ENCODE measurements at regions not wholly inside any gene's neighbourhood (a gene's known extent, or its start where the extent isn't known, plus 50 kb on each side); places are given as distances from the start of the nearest gene placed in this dataset.

DNA sequence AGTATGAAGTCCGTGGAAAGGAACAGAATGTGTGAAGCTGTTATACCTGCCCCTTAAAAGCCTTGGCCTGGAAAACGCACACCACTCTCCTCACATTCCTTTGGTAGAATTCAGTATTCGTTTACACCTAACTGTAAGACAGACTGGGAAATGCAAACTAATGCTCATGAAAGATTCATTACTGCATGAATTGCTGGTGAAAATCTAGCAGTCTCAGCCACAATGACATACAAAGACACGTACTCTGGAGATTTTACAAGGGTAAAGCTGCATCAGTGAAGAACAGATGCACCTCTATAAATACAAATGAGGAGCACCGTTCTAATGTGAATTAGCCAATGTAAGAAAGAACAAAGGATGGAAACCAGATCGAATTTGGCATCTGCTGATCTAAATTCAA lies 2051.3 kb downstream of the PCDH7 start:
- no peaks in the 10 kb centered on the region for H3K27me3 ChIP-seq (replicated peaks in 2 of 5; ENCODE audit: control insufficient read depth in 4 of 5, insufficient read depth in 5 of 5, low read length in 4 of 5)
- CTCF ChIA-PET, result interaction anchor here (1.5 kb wide), 1 partner anchor 10 kb away, joined by 4 read pairs; no protein-coding TSS in a partner anchor
- no peaks in the 10 kb centered on the region for H3K4me1 ChIP-seq (ENCODE audit: control extremely low read depth in 1 of 4, control insufficient read depth in 4 of 4, insufficient read depth in 4 of 4, low read length in 3 of 4)
- POLR2A ChIA-PET, result no interaction called here
- H3K27ac ChIP-seq (ENCODE audit: insufficient read depth in 1 of 2, low read depth in 1 of 2, low read length in 2 of 2, poor library complexity in 1 of 2, severe bottlenecking in 2 of 2), result no peak overlapping the region
- H3K4me3 ChIP-seq (ENCODE audit: control insufficient read depth in 1 of 7, extremely low read depth in 1 of 7, insufficient read depth in 4 of 7, low read depth in 2 of 7, low read length in 6 of 7), result no peak overlapping the region
- WGBS (ENCODE audit: insufficient coverage), result 100% methylated on average over 4 of the region's 6 CpGs
- no peak for DNase-seq
- no peaks in the 10 kb centered on the region for H3K36me3 ChIP-seq (ENCODE audit: control insufficient read depth in 4 of 4, insufficient read depth in 4 of 4, low read length in 3 of 4)
- H3K9me3 ChIP-seq (ENCODE audit: control extremely low read depth in 1 of 5, control insufficient read depth in 4 of 5, insufficient read depth in 2 of 5, low read depth in 1 of 5, low read length in 4 of 5), result no peaks in the 10 kb centered on the region

DNA sequence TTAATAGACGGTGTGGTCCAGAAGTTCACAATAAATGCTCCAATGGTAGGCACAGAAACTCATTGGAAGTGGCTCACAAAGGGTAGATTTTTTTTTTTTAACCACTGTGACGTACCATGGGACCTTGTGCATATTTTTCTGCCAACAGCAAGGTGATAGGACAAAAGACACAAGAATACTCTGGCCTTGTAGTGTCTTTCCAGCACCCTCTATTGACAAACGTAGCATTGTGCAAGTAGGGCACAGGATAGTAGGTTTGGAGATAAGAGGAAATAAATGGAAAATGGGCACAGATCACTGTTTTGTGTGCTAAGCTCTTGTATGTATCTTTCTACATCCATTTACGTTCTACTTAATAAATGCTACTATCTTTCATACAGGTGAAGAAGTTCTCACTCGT lies 2054.9 kb downstream of the PCDH7 start:
- no peaks in the 10 kb centered on the region for H3K4me1 ChIP-seq (ENCODE audit: control extremely low read depth in 1 of 4, control insufficient read depth in 4 of 4, insufficient read depth in 4 of 4, low read length in 3 of 4)
- POLR2A ChIA-PET, result no interaction called here
- H3K27ac ChIP-seq (ENCODE audit: insufficient read depth in 1 of 2, low read depth in 1 of 2, low read length in 2 of 2, poor library complexity in 1 of 2, severe bottlenecking in 2 of 2), result no peak overlapping the region
- no peak overlapping the region for H3K4me3 ChIP-seq (ENCODE audit: control insufficient read depth in 1 of 7, extremely low read depth in 1 of 7, insufficient read depth in 4 of 7, low read depth in 2 of 7, low read length in 6 of 7)
- 64% methylated on average over 2 of the region's 5 CpGs for WGBS (ENCODE audit: insufficient coverage)
- H3K9me3 ChIP-seq (ENCODE audit: control extremely low read depth in 1 of 5, control insufficient read depth in 4 of 5, insufficient read depth in 2 of 5, low read depth in 1 of 5, low read length in 4 of 5), result no peaks in the 10 kb centered on the region
- peak; percentile 5 to 45 (median 45) for DNase-seq
- H3K36me3 ChIP-seq (ENCODE audit: control insufficient read depth in 4 of 4, insufficient read depth in 4 of 4, low read length in 3 of 4), result no peaks in the 10 kb centered on the region
- no peaks in the 10 kb centered on the region for H3K27me3 ChIP-seq (replicated peaks in 2 of 5; ENCODE audit: control insufficient read depth in 4 of 5, insufficient read depth in 5 of 5, low read length in 4 of 5)
- CTCF ChIA-PET, result interaction anchor here (0.7 to 3.0 kb wide), 4 partner anchors 21 to 312 kb away, joined by 3 to 18 read pairs (median 4); no protein-coding TSS in a partner anchor

DNA sequence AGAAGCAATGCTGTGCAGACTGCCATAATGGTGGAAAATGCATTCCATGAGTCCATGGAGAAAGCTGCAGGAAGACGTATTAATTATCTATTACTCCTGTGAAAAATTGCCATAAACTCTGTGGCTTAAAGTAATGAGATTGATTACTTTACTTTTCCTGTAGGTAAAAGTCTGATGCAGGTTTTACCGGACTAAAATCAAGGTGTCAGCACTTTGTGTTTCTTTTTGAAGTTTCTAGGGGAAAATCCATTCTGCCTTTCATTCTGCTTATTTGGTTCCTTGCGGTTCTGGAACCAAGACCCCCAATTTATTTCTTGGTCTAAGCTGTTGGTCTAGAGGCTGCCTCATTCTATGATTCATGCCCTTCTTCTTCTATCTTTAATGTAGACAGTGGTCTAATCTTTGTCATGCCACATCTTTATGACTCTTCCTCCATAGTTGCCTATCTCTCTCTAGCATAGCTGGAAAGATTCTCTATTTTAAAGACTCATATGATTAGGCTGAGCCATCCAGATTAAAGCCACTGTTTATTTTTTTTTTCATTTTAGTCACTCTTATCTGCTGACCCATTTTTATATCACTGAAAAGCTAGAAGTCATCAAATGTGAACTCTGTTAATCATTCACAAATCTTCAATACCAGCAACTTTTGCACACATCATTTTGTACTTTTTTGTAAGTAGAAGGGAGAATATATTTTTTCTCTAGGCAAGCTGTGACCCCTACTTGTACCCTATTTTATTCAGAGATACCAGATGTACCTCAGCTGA lies 2056.4 kb downstream of the PCDH7 start:
- CTCF ChIA-PET, result interaction anchor here (2.0 to 3.0 kb wide), 2 partner anchors 20 to 314 kb away, joined by 4 to 18 read pairs; no protein-coding TSS in a partner anchor
- Histone ChIP-seq H3K27me3 (replicated peaks in 2 of 5; ENCODE audit: control insufficient read depth in 4 of 5, insufficient read depth in 5 of 5, low read length in 4 of 5) (no peaks in the 10 kb centered on the region), H3K36me3 (ENCODE audit: control insufficient read depth in 4 of 4, insufficient read depth in 4 of 4, low read length in 3 of 4) (no peaks in the 10 kb centered on the region), H3K4me3 (ENCODE audit: control insufficient read depth in 1 of 7, extremely low read depth in 1 of 7, insufficient read depth in 4 of 7, low read depth in 2 of 7, low read length in 6 of 7) (no peak overlapping the region), H3K9me3 (ENCODE audit: control extremely low read depth in 1 of 5, control insufficient read depth in 4 of 5, insufficient read depth in 2 of 5, low read depth in 1 of 5, low read length in 4 of 5) (no peaks in the 10 kb centered on the region), H3K27ac (ENCODE audit: insufficient read depth in 1 of 2, low read depth in 1 of 2, low read length in 2 of 2, poor library complexity in 1 of 2, severe bottlenecking in 2 of 2) (no peak overlapping the region), H3K4me1 (ENCODE audit: control extremely low read depth in 1 of 4, control insufficient read depth in 4 of 4, insufficient read depth in 4 of 4, low read length in 3 of 4) (no peaks in the 10 kb centered on the region)
- no peak for DNase-seq
- 93% methylated on average over 3 of the region's 3 CpGs for WGBS (ENCODE audit: insufficient coverage)
- POLR2A ChIA-PET, result no interaction called here

DNA sequence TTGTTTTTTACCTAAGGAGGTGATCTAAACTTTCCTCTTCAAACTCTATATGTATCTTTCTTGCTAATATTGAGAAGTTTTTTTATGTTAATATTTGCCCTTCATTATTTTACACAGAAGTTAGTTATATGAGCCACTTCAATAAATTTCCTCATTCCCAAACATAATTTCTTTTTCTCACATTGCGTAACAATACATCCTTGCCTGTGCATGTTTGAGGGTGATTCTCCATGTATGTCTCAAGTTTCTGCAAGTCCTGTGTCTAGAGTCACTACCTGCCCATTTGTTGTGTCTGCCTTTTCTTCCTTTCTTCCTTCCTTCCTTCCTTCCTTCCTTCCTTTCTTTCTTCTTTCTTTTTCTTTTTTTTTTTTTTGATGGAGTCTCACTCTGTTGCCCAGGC lies 2057.9 kb downstream of the PCDH7 start:
- Histone ChIP-seq H3K36me3 (ENCODE audit: control insufficient read depth in 4 of 4, insufficient read depth in 4 of 4, low read length in 3 of 4) (no peaks in the 10 kb centered on the region), H3K27ac (ENCODE audit: insufficient read depth in 1 of 2, low read depth in 1 of 2, low read length in 2 of 2, poor library complexity in 1 of 2, severe bottlenecking in 2 of 2) (no peak overlapping the region), H3K4me1 (ENCODE audit: control extremely low read depth in 1 of 4, control insufficient read depth in 4 of 4, insufficient read depth in 4 of 4, low read length in 3 of 4) (no peaks in the 10 kb centered on the region), H3K4me3 (ENCODE audit: control insufficient read depth in 1 of 7, extremely low read depth in 1 of 7, insufficient read depth in 4 of 7, low read depth in 2 of 7, low read length in 6 of 7) (no peak overlapping the region), H3K27me3 (replicated peaks in 2 of 5; ENCODE audit: control insufficient read depth in 4 of 5, insufficient read depth in 5 of 5, low read length in 4 of 5) (no peaks in the 10 kb centered on the region), H3K9me3 (ENCODE audit: control extremely low read depth in 1 of 5, control insufficient read depth in 4 of 5, insufficient read depth in 2 of 5, low read depth in 1 of 5, low read length in 4 of 5) (no peaks in the 10 kb centered on the region)
- WGBS (ENCODE audit: insufficient coverage), result 100% methylated on average over 1 of the region's 1 CpG
- no peak for DNase-seq
- ChIA-PET POLR2A (no interaction called here), CTCF (interaction anchor here (3.0 kb wide), 1 partner anchor 315 kb away, joined by 18 read pairs; no protein-coding TSS in a partner anchor)

DNA sequence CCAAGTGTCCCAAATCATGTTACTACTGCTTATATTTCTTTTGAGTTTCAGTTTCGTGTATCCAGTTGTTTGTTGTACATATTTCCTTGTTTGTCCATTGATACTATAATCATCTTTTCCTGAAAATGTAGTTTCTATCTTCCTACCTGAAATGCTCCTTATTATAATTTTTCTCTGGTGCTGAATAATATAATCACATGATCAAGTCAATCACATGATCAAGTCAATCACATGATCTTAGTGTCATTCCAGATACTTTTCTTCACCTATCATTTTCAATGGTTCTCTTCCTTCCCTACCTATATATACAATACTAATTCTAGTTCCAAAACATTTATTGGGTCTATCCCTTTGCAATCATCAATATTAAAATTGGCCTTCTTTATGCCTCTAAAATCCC lies 2058.8 kb downstream of the PCDH7 start:
- ChIA-PET POLR2A (no interaction called here), CTCF (no interaction called here)
- Histone ChIP-seq H3K4me1 (ENCODE audit: control extremely low read depth in 1 of 4, control insufficient read depth in 4 of 4, insufficient read depth in 4 of 4, low read length in 3 of 4) (no peaks in the 10 kb centered on the region), H3K9me3 (ENCODE audit: control extremely low read depth in 1 of 5, control insufficient read depth in 4 of 5, insufficient read depth in 2 of 5, low read depth in 1 of 5, low read length in 4 of 5) (no peaks in the 10 kb centered on the region), H3K36me3 (ENCODE audit: control insufficient read depth in 4 of 4, insufficient read depth in 4 of 4, low read length in 3 of 4) (no peaks in the 10 kb centered on the region), H3K4me3 (ENCODE audit: control insufficient read depth in 1 of 7, extremely low read depth in 1 of 7, insufficient read depth in 4 of 7, low read depth in 2 of 7, low read length in 6 of 7) (no peak overlapping the region), H3K27ac (ENCODE audit: insufficient read depth in 1 of 2, low read depth in 1 of 2, low read length in 2 of 2, poor library complexity in 1 of 2, severe bottlenecking in 2 of 2) (no peak overlapping the region), H3K27me3 (replicated peaks in 2 of 5; ENCODE audit: control insufficient read depth in 4 of 5, insufficient read depth in 5 of 5, low read length in 4 of 5) (no peaks in the 10 kb centered on the region)
- WGBS (ENCODE audit: insufficient coverage), result no CpG with 5 or more reads among the region's 1 CpG
- no peak for DNase-seq

DNA sequence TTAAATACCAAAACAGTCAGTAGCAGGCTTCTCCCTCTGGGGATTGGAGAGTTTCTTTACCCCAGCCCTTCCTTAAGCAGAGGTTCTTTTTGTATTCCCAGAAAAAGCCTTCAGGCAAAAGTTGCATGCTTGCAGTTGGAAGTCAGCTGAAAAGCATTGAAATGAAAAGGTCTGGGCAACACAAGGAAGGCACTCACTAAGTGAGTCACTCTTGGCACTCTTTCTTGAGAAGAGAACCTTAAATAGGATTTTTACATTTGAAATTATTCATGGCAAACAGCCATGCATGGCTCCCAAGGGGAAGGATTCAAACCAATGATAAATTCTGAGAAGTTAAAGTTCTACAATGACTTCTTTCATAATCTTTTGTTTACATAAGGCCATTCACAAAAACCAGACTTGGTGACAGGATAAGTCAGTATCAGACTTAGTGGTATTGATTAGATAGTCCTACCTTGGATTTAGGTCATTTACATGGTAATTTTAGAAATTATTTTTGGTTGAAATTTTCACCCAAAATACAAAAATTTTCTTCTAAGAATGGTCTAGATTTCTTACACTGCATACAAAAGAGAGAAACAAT lies 2068.9 kb downstream of the PCDH7 start:
- Histone ChIP-seq H3K4me1 (ENCODE audit: control extremely low read depth in 1 of 4, control insufficient read depth in 4 of 4, insufficient read depth in 4 of 4, low read length in 3 of 4) (no peaks in the 10 kb centered on the region), H3K4me3 (ENCODE audit: control insufficient read depth in 1 of 7, extremely low read depth in 1 of 7, insufficient read depth in 4 of 7, low read depth in 2 of 7, low read length in 6 of 7) (no peak overlapping the region), H3K36me3 (ENCODE audit: control insufficient read depth in 4 of 4, insufficient read depth in 4 of 4, low read length in 3 of 4) (no peaks in the 10 kb centered on the region), H3K27ac (ENCODE audit: insufficient read depth in 1 of 2, low read depth in 1 of 2, low read length in 2 of 2, poor library complexity in 1 of 2, severe bottlenecking in 2 of 2) (no peak overlapping the region), H3K27me3 (replicated peaks in 2 of 5; ENCODE audit: control insufficient read depth in 4 of 5, insufficient read depth in 5 of 5, low read length in 4 of 5) (no peaks in the 10 kb centered on the region), H3K9me3 (ENCODE audit: control extremely low read depth in 1 of 5, control insufficient read depth in 4 of 5, insufficient read depth in 2 of 5, low read depth in 1 of 5, low read length in 4 of 5) (no peaks in the 10 kb centered on the region)
- DNase-seq, result no peak
- CTCF ChIA-PET, result no interaction called here
- POLR2A ChIA-PET, result no interaction called here

DNA sequence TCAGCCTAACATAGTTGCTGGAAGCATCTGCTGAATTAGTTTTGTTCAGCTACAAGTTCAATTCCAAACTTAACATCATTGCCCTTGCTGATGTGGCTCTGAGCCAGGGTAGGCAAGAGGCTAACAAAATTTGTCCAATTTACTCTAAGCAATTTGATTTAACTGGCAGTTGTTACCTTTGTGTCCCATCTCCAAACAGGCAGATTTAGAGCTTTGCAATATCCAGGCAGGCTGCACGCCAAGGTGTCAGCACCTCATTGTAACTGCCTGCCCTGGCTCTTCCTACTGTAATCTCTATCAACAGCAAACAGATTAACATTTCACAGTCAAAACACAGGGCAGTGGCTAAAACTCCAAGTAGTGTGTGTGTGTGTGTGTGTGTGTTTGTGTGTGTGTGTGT lies 2070.6 kb downstream of the PCDH7 start:
- DNase-seq, result no peak
- WGBS (ENCODE audit: insufficient coverage), result 83% methylated on average over 1 of the region's 1 CpG
- Histone ChIP-seq H3K27me3 (replicated peaks in 2 of 5; ENCODE audit: control insufficient read depth in 4 of 5, insufficient read depth in 5 of 5, low read length in 4 of 5) (no peaks in the 10 kb centered on the region), H3K9me3 (ENCODE audit: control extremely low read depth in 1 of 5, control insufficient read depth in 4 of 5, insufficient read depth in 2 of 5, low read depth in 1 of 5, low read length in 4 of 5) (no peaks in the 10 kb centered on the region), H3K4me3 (ENCODE audit: control insufficient read depth in 1 of 7, extremely low read depth in 1 of 7, insufficient read depth in 4 of 7, low read depth in 2 of 7, low read length in 6 of 7) (no peak overlapping the region), H3K36me3 (ENCODE audit: control insufficient read depth in 4 of 4, insufficient read depth in 4 of 4, low read length in 3 of 4) (no peaks in the 10 kb centered on the region), H3K4me1 (ENCODE audit: control extremely low read depth in 1 of 4, control insufficient read depth in 4 of 4, insufficient read depth in 4 of 4, low read length in 3 of 4) (no peaks in the 10 kb centered on the region), H3K27ac (ENCODE audit: insufficient read depth in 1 of 2, low read depth in 1 of 2, low read length in 2 of 2, poor library complexity in 1 of 2, severe bottlenecking in 2 of 2) (no peak overlapping the region)
- ChIA-PET CTCF (interaction anchor here (1.0 kb wide), 1 partner anchor 329 kb away, joined by 3 read pairs; no protein-coding TSS in a partner anchor), POLR2A (no interaction called here)

Data from common myeloid progenitor, CD34-positive (primary cell).